ENCODE measurements at regions not wholly inside any gene's neighbourhood (a gene's known extent, or its start where the extent isn't known, plus 50 kb on each side); places are given as distances from the start of the nearest gene placed in this dataset.

DNA sequence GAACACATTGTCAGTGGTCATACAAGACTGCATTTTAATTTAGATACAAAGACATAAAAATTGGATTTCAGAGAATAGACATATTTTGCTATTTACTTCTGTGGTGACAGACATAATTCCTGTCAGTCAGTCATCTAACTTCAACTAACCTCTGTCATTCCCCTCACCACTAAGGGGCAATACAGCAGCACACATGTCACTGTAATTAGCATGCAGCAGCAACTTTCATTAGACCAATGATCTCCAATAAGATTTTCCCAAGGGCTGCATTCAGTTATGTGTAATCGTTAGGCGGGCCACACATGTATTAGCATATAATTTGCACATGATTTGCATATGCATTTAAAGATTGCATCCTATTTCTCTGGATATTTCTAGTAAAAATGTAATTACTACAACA, 624.5 kb downstream of the NR4A2 start:
- TF ChIP-seq, protein P1, sequence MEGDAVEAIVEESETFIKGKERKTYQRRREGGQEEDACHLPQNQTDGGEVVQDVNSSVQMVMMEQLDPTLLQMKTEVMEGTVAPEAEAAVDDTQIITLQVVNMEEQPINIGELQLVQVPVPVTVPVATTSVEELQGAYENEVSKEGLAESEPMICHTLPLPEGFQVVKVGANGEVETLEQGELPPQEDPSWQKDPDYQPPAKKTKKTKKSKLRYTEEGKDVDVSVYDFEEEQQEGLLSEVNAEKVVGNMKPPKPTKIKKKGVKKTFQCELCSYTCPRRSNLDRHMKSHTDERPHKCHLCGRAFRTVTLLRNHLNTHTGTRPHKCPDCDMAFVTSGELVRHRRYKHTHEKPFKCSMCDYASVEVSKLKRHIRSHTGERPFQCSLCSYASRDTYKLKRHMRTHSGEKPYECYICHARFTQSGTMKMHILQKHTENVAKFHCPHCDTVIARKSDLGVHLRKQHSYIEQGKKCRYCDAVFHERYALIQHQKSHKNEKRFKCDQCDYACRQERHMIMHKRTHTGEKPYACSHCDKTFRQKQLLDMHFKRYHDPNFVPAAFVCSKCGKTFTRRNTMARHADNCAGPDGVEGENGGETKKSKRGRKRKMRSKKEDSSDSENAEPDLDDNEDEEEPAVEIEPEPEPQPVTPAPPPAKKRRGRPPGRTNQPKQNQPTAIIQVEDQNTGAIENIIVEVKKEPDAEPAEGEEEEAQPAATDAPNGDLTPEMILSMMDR (IDR thresholded peaks at IDR 0.05), result 0 out of 2 replicates have a peak, but pooled peaks have one; percentile 7
- no peak for TF ChIP-seq ZFX (IDR thresholded peaks at IDR 0.05; ENCODE audit: borderline replicate concordance)
